Epithelial cell of esophagus (primary cell): ENCODE measurements at regions not wholly inside any gene's neighbourhood (a gene's known extent, or its start where the extent isn't known, plus 50 kb on each side); places are given as distances from the start of the nearest gene placed in this dataset.
A peak's percentile ranks its signal among the peaks of the same experiment; 100 is the strongest.
"Not testable (repeated sequence)": the region's sequence is repeated elsewhere in the genome, so short reads cannot be mapped to it uniquely, and the experiment has no call there.

Experiments
- DNase-seq: peaks from one replicate; pipeline ENCODE4 v3.0.0; 2010; ENCODE audit warnings: low read depth
- H3K4me3 ChIP-seq: 2 replicates; pipeline ENCODE4 v1.5.1; 2011; ENCODE audit warnings: mild to moderate bottlenecking, low read length, control low read depth
- TF ChIP-seq, protein P1 (sequence below): IDR thresholded peaks from 2 replicates; pipeline ENCODE4 v1.5.1; 2011; ENCODE audit warnings: low read depth, mild to moderate bottlenecking, low read length, control low read depth, inconsistent platforms; ENCODE audit not compliant: insufficient read depth; ENCODE audit errors: missing control alignments

DNA sequence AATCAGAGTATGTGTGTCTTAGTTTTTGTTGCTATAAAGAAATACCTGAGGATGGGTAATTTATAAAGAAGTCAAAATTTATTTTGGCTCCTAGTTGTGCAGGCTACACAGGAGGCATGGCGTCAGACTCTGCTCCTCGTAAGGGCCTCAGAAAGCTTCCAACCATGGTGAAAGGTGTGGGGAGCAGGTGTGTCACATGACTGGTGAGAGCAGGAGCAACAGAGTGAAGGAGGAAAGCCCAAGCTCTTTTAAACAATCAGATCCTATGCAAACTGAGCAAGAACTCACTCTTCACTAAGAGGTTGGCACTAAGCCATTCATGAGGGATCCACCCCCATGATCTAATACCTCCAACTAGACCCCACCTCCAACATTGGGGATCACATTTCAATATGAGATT lies 1524.3 kb downstream of the HACE1 start:
- TF ChIP-seq, protein P1, sequence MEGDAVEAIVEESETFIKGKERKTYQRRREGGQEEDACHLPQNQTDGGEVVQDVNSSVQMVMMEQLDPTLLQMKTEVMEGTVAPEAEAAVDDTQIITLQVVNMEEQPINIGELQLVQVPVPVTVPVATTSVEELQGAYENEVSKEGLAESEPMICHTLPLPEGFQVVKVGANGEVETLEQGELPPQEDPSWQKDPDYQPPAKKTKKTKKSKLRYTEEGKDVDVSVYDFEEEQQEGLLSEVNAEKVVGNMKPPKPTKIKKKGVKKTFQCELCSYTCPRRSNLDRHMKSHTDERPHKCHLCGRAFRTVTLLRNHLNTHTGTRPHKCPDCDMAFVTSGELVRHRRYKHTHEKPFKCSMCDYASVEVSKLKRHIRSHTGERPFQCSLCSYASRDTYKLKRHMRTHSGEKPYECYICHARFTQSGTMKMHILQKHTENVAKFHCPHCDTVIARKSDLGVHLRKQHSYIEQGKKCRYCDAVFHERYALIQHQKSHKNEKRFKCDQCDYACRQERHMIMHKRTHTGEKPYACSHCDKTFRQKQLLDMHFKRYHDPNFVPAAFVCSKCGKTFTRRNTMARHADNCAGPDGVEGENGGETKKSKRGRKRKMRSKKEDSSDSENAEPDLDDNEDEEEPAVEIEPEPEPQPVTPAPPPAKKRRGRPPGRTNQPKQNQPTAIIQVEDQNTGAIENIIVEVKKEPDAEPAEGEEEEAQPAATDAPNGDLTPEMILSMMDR = no peak
- DNase-seq = peak; percentile 0
- no peak overlapping the region for H3K4me3 ChIP-seq

DNA sequence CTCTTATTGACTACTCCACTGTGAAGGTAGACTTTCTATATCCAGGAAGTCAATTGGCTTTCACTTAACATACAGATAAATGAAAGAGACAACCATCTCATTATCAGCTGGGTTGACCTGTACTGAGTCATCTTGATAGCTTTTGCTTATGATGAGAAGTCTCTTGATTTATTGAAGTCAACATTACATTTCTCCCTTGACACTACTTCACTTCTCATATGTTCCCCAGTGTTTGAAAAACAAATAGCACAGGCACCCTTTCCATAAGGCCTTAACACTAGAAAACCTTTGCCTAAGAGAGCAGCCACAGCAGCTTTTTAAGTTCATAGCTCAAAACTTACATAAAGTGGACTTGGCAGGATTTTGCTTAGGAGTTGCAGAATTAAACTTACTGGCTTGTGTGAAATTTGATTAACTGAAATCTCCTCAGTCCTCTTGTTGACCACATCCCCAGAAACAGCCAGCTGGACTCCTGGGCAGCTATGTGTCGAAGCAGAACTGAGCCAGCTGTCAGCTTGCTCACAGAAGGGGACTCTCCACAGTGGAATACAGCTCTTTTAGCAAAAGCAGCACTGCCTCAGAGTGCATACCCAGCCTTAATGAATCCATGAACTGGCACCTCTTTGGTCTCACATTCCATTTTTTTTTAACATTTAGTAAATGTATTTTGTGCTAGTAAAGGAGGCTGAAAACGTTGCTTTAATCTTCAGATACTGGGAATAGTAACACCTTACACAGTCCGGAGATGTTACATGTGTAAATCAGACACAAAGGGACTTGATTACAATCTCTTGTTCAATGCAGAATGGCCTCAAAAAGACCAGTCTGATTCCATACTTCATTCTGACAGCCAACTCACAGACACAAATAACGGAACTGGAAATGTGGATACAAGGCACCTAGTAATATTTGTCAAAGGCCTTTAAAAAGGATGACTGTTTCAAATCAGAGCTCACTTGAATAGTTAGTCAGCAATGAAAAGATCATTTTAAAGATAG lies 1532.7 kb downstream of the HACE1 start:
- no peak overlapping the region for H3K4me3 ChIP-seq
- TF ChIP-seq, protein P1 = no peak
- DNase-seq = no peak

- TF ChIP-seq, protein P1 = no peak
- no peak for DNase-seq
- no peak overlapping the region for H3K4me3 ChIP-seq
Measured at GRCh38 chr6:103313432-103313831, 1546.3 kb downstream of the HACE1 start.

GRCh38 chr6:103294376-103294775 lies 1565.3 kb downstream of the HACE1 start:
- H3K4me3 ChIP-seq = not testable (repeated sequence)

DNA sequence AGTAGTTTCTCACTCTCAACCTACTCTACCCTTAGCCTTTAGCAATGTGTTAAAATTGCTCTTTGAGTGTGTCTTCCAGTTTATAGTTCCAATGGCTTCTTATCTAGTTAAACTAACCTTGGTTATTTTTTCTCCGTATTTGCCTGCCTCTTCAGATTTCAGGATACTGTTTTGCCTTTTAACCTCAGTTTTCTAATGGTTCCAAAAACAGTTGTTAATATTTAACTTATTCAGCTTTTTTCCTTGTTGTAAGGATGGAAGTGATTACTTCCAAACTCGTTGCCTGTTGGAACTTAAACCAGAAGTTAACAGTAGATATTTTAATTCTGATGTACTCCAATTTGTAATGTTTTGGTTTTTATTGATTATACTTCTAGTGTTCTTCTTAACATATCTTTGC lies 1574.9 kb downstream of the HACE1 start:
- TF ChIP-seq, protein P1 = no peak
- DNase-seq = no peak
- H3K4me3 ChIP-seq = no peak overlapping the region

More at GRCh38 chr6:103294376-103294775, 1565.3 kb downstream of the HACE1 start:
- DNase-seq = not testable (repeated sequence)

DNA sequence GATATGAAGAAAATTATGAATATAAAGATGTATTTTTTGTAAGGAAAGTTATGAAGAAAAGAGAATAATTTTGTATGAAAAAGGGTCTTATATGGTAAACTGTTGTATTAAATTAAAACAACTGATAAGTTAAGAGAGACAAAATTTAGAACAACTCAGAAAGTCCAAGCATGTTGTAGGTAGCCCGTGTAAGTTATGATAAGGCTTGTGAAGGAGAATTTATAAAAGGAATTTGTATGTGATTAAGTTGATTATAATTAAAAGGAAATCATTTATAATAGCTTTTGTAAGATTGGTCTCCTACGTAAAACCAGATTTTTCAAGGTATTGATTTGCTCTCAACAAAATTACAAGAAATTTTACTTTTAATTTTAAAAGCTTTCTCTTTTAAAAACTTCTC lies 1579.3 kb downstream of the HACE1 start:
- no peak for DNase-seq
- TF ChIP-seq, protein P1 = no peak
- no peak overlapping the region for H3K4me3 ChIP-seq

- TF ChIP-seq, protein P1 = no peak
- no peak overlapping the region for H3K4me3 ChIP-seq
- no peak for DNase-seq
Measured at GRCh38 chr6:103277936-103278335, 1581.8 kb downstream of the HACE1 start.
